ENCODE measurements at regions not wholly inside any gene's neighbourhood (a gene's known extent, or its start where the extent isn't known, plus 50 kb on each side); places are given as distances from the start of the nearest gene placed in this dataset.

GRCh38 chr13:65866138-65866537 lies 1364.0 kb downstream of the PCDH9 start (continued):
- TF ChIP-seq POLR2A (IDR thresholded peaks at IDR 0.05; ENCODE audit: borderline replicate concordance, extremely low read depth, insufficient read depth, insufficient read length) = no peak
- TF ChIP-seq CBX3 (IDR thresholded peaks at IDR 0.05; ENCODE audit: low read depth) = no peak

GRCh38 chr13:65865206-65865605 lies 1364.9 kb downstream of the PCDH9 start:
- ChIA-PET CTCF (no interaction called here), RAD21 (ENCODE audit: low non-redundant PET in 1 of 2, low total read pairs in 2 of 2, uncharacterized antibody in 2 of 2, unreplicated experiment in 2 of 2) (no interaction called here), POLR2A (no interaction called here)
- H4K20me1 ChIP-seq (ENCODE audit: insufficient read depth) = no peaks in the 10 kb centered on the region
- no peaks in the 10 kb centered on the region for H3K9me2 ChIP-seq (ENCODE audit: insufficient read depth)
- no peak overlapping the region for H3K27ac ChIP-seq (ENCODE audit: low read depth, low read length)
- H3K9me3 ChIP-seq (ENCODE audit: control insufficient read depth in 1 of 2, insufficient read depth in 1 of 2, low read depth in 1 of 2, low read length in 2 of 2) = no peaks in the 10 kb centered on the region
- H3K4me1 ChIP-seq (ENCODE audit: control insufficient read depth in 1 of 2, insufficient read depth in 2 of 2, low read length in 2 of 2) = no peaks in the 10 kb centered on the region
- H3K36me3 ChIP-seq (ENCODE audit: control insufficient read depth in 1 of 2, insufficient read depth in 2 of 2, low read length in 2 of 2) = no peaks in the 10 kb centered on the region
- H2AFZ ChIP-seq (ENCODE audit: low read depth, low read length, poor library complexity, severe bottlenecking) = no peak overlapping the region
- no peak overlapping the region for H3K4me2 ChIP-seq (ENCODE audit: low read length)
- no peak overlapping the region for H3K9ac ChIP-seq (ENCODE audit: low read length)
- TF ChIP-seq FOSL1 (IDR thresholded peaks at IDR 0.05; ENCODE audit: low read depth) (no peak), EGR1 (IDR thresholded peaks at IDR 0.05; ENCODE audit: low read depth) (no peak), POLR2A (IDR thresholded peaks at IDR 0.05; ENCODE audit: borderline replicate concordance, extremely low read depth, insufficient read depth, insufficient read length) (no peak), SRF (IDR thresholded peaks at IDR 0.05; ENCODE audit: low read depth) (no peak), ATF3 (IDR thresholded peaks at IDR 0.05) (no peak), JUND (IDR thresholded peaks at IDR 0.05) (no peak)
- TF ChIP-seq, protein P1, sequence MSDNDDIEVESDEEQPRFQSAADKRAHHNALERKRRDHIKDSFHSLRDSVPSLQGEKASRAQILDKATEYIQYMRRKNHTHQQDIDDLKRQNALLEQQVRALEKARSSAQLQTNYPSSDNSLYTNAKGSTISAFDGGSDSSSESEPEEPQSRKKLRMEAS (IDR thresholded peaks at IDR 0.05) = no peak
- no peak overlapping the region for H3K4me3 ChIP-seq (replicated peaks in 1 of 2; ENCODE audit: low read depth in 1 of 2, low read length in 2 of 2)
- intact Hi-C loops (cut with micrococcal nuclease) = no loop called here
- H3K27me3 ChIP-seq (ENCODE audit: insufficient read depth, low read length) = no peaks in the 10 kb centered on the region
- no TSS peak for BruUV-seq (replicated peaks)
- DNase-seq (ENCODE audit: low read depth, low spot score) (no peak), ATAC-seq (no peak)
- no peaks in the 10 kb centered on the region for H3K79me2 ChIP-seq (ENCODE audit: insufficient read depth, low read length)

DNA sequence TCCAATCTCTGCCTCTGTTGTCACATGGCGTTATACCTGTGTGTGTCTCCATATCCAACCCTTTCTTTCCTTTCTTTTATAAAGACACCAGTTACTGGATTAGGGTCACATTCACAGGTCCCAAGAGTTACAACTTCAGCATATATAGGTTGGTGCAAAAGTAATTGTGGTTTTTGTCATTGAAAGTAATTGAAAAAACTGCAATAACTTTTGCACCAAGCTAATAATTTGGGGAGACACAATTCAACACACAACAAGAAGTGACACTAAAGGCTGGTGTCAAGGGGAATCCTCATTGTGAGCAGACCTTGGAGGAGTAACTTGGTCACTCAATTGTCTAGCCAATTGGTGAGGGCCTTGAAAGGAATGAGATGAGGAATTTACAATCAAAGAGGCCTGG lies 1366.1 kb downstream of the PCDH9 start:
- Histone ChIP-seq H3K4me2 (ENCODE audit: low read length) (no peak overlapping the region), H3K4me1 (ENCODE audit: control insufficient read depth in 1 of 2, insufficient read depth in 2 of 2, low read length in 2 of 2) (no peaks in the 10 kb centered on the region), H3K9ac (ENCODE audit: low read length) (no peak overlapping the region), H3K9me2 (ENCODE audit: insufficient read depth) (no peaks in the 10 kb centered on the region), H3K36me3 (ENCODE audit: control insufficient read depth in 1 of 2, insufficient read depth in 2 of 2, low read length in 2 of 2) (no peaks in the 10 kb centered on the region), H2AFZ (ENCODE audit: low read depth, low read length, poor library complexity, severe bottlenecking) (no peak overlapping the region), H3K79me2 (ENCODE audit: insufficient read depth, low read length) (no peaks in the 10 kb centered on the region), H4K20me1 (ENCODE audit: insufficient read depth) (no peaks in the 10 kb centered on the region), H3K27ac (ENCODE audit: low read depth, low read length) (no peak overlapping the region), H3K27me3 (ENCODE audit: insufficient read depth, low read length) (no peaks in the 10 kb centered on the region), H3K9me3 (ENCODE audit: control insufficient read depth in 1 of 2, insufficient read depth in 1 of 2, low read depth in 1 of 2, low read length in 2 of 2) (no peaks in the 10 kb centered on the region), H3K4me3 (replicated peaks in 1 of 2; ENCODE audit: low read depth in 1 of 2, low read length in 2 of 2) (no peak overlapping the region)
- DNase-seq (ENCODE audit: low read depth, low spot score) (no peak), ATAC-seq (no peak)
- ChIA-PET POLR2A (no interaction called here), RAD21 (ENCODE audit: low non-redundant PET in 1 of 2, low total read pairs in 2 of 2, uncharacterized antibody in 2 of 2, unreplicated experiment in 2 of 2) (no interaction called here), CTCF (no interaction called here)
- no TSS peak for BruUV-seq (replicated peaks)
- no peak for TF ChIP-seq TCF7L2 (IDR thresholded peaks at IDR 0.05; ENCODE audit: borderline replicate concordance, extremely low read depth, insufficient read depth, insufficient read length)
- no peak for TF ChIP-seq CBX3 (IDR thresholded peaks at IDR 0.05; ENCODE audit: low read depth)
- TF ChIP-seq EZH2 (IDR thresholded peaks at IDR 0.05) = no peak
- no peak for TF ChIP-seq ELF1 (IDR thresholded peaks at IDR 0.05; ENCODE audit: borderline replicate concordance, low read depth)
- TF ChIP-seq EGR1 (IDR thresholded peaks at IDR 0.05; ENCODE audit: low read depth) = no peak
- TF ChIP-seq POLR2AphosphoS5 (IDR thresholded peaks at IDR 0.05; ENCODE audit: low read depth, low read length) = no peak
- no peak for TF ChIP-seq CEBPB (IDR thresholded peaks at IDR 0.05; ENCODE audit: low read depth)
- intact Hi-C loops (cut with micrococcal nuclease) = no loop called here

Data from HCT116 (cell line).